Germinal center (tissue), 1 donor: ENCODE measurements at regions not wholly inside any gene's neighbourhood (a gene's known extent, or its start where the extent isn't known, plus 50 kb on each side); places are given as distances from the start of the nearest gene placed in this dataset.

Experiments
- DNase-seq: peaks from one replicate; pipeline ENCODE4 v3.0.0; 2012; ENCODE audit warnings: mixed read lengths, low spot score

- no peak for DNase-seq
These were observed 232.3 kb upstream of the PMFBP1 start for GRCh38 chr16:72404299-72404698.

- no peak for DNase-seq
These were observed 229.1 kb upstream of the PMFBP1 start for GRCh38 chr16:72401084-72401361.

GRCh38 chr16:72400257-72401083 lies 228.5 kb upstream of the PMFBP1 start:
- peak; percentile 39 for DNase-seq

- DNase-seq = no peak
These were observed 227.9 kb upstream of the PMFBP1 start for GRCh38 chr16:72399811-72400210.

DNA sequence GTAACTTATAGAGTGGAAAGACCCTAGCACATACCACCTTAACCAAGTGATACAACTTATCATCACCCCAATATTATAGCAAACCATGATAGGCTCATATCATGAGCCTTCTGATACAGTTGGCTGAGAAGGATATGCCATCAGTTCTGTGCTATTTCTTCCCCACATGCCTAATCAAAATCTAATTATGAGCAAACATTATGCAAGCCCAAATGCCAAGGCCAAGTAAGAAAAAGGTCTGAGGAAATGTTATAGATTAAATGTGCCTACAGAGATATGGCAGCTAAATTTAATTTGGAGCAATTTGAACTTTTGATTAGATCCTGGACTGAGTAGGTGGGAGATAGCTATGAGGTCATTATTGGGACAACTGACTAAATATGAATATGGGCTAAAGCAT lies 225.9 kb upstream of the PMFBP1 start:
- no peak for DNase-seq

- no peak for DNase-seq
These were observed 222.6 kb upstream of the PMFBP1 start for GRCh38 chr16:72394526-72394925.

DNA sequence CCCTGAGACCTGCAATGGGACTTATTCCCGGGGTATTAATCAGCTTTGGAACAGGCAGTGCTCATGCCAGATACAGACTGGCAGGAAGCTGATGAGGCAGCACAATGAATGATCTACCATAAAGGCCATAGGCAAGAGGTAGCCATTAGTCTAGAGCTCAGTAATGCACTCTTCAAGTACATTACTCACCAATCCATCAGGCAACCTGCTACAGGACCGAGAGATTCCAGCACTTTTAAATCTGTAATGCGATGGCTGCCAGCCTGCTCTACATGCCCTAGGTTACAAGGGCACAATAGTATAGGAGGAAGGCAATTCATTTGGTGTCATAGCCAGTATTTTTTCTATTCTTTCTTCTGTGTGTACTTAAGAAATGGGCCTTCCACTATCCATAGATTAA lies 217.8 kb upstream of the PMFBP1 start:
- DNase-seq = no peak

DNA sequence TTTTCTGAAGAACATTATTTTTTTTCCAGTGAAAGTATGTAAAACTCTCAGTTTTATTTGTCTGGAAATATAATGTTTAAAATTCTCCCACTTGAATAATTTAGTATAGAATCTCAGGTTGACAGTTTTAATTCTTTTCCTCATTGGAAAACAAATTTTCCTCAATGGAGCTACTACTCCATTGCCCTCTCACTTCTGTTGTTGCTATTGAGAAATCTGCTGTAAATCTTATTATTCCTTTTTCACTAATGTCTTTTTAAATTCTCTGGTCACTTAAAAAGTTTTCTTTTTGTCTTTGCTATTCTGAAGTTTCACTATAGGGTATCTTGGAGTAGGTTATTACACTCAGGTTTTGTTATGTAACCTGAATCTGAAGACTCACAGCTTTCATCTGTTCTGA lies 216.1 kb upstream of the PMFBP1 start:
- DNase-seq = no peak

DNA sequence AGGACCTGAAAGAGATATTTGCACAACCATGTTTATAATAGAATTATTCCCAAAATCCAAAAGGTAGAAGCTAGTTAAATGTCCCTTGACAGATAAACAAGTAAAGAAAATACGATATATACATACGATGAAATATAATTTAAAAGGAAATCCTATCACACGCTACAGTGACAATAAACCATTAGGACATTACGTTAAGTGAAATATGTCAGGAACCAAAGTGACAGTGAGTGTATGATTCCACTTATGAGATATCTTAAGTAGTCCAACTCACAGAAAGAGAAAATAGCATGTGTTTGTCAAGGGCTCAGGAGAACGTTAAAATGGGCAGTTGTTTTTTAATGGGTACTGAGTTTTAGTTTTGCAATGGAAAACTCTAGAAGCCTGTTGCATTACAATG lies 212.7 kb upstream of the PMFBP1 start:
- DNase-seq = no peak

- no peak for DNase-seq
These were observed 208.3 kb upstream of the PMFBP1 start for GRCh38 chr16:72380283-72380682.

DNA sequence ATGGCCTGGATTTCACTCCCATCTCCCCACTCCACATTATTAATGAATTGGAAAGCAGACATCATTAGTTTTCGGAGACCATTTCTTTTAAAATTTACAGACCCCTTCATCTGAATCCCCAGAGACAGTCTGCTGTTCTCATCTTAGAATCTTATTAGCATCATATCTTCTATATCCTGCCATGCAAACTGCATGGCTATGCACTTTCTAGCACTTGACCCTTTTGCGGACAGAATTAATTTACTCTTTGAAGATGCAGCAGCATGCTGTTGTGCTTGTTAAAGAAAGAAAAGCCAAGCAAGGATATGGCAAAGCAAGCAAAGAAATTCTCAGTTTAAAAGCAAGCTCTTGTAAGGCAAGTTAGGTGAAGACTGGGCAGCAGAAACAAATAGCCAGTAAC lies 201.2 kb upstream of the PMFBP1 start:
- no peak for DNase-seq

- no peak for DNase-seq
These were observed 200.4 kb upstream of the PMFBP1 start for GRCh38 chr16:72372087-72373045.

GRCh38 chr16:72371307-72372086 lies 199.5 kb upstream of the PMFBP1 start:
- no peak for DNase-seq

DNA sequence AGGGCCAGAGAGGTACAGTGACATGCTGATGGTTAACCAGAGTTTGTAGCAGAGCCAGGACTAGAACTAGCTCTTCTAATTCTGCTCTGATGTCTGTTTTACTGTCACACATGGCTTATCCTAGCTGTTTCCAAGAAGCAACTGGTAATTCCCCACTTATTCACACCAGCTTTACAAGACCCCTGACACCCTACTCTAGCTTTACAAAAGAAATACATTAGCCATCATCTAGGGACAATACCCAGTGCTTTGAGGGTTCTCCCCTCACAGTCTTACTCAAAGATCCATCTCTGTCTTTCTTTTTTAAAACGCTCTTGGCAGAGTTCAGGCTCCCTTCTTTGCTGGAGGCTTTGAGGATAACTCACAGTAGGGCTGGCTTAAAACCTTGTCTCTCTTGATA lies 197.3 kb upstream of the PMFBP1 start:
- DNase-seq = no peak

- no peak for DNase-seq
These were observed 195.9 kb upstream of the PMFBP1 start for GRCh38 chr16:72367851-72368250.

GRCh38 chr16:72362973-72363372 lies 191.0 kb upstream of the PMFBP1 start:
- DNase-seq = no peak

DNA sequence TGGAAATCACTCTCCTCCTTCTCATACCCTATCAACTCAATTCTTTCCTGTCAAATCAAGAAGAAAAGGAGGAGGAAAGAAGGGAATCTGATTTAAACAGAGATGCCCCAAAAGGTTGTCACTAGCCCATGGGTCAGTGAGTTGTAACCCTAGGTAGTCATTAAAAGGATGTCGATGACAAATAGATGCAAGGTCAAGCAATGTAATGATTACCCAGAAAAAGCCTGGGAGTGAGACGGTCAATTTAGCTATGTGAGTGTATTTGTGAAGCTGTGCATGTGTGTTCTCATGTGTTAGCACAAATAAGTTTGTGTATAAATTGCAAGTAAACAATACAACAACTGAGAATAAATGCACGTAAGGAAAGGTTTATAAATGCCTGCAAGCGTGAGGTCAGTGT lies 190.5 kb upstream of the PMFBP1 start:
- no peak for DNase-seq

DNA sequence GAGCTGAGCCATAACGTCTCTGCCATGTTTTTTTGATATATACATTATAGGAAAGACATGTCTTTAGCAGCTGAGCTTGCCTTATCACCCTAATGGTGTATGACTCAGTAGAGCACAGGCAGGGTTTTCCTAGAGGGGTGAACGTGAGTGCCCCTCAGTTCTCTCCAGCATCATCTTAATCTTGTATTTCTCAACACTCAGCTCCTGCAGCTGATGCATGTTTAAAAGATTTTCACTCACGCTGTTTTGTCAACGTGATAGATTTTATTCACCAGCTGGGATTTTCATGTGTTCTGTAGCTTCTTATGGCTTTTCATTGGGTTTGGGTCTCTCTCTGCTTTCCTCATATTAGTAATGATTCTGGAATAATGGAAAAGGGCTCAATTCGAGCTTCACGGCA lies 186.0 kb upstream of the PMFBP1 start:
- DNase-seq = no peak

DNA sequence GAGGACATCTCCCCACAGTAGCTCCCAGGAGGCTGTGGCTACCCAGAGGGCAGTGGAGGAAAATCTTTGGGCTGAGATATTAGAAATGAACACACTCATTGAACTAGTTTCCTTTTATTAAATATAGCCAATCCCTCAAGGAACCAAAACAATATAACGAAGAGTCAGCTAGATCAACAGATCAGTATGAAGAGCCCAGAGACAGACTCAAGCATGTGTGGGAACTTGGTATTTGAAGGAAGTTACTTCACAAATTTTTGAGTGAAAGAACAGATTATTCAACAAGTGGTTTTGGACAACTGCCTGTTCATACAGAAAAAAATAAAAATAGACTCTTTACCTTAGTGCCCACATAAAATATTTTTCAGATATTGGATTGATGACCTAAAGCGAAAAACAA lies 183.6 kb upstream of the PMFBP1 start:
- DNase-seq = no peak

DNA sequence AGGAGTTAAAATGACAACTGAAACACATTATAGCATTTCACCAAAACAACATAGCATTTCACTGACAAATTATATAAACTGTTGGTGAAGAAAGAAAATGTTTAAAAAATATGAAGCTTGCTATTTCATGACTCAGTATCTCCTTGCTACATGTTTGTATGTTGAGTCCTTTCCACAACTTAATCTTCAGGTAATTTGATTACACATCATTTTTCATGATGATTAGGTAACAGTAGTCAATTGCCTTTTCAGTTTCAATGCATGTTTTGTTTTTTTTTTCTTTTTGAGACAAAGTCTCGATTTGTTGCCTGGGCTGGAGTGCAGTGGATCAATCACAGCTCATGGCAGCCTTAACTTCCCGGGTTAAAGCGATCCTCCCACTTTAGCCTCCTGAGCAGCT lies 177.8 kb upstream of the PMFBP1 start:
- DNase-seq = no peak

- DNase-seq = no peak
These were observed 161.0 kb upstream of the PMFBP1 start for GRCh38 chr16:72332926-72333325.

GRCh38 chr16:72324578-72324977 lies 152.6 kb upstream of the PMFBP1 start:
- no peak for DNase-seq

- DNase-seq = no peak
These were observed 145.5 kb upstream of the PMFBP1 start for GRCh38 chr16:72317446-72317845.
